MM.1S (cell line): ENCODE measurements at regions not wholly inside any gene's neighbourhood (a gene's known extent, or its start where the extent isn't known, plus 50 kb on each side); places are given as distances from the start of the nearest gene placed in this dataset.

ENCODE experiments used
- DNase-seq: peaks from one replicate; pipeline ENCODE4 v3.0.0-alpha.2; 2015
- H2AFZ ChIP-seq: fragments of 300-600 bp; sonication (generic); 2 replicates; pipeline ENCODE4 v1.6.0; 2016; ENCODE audit warnings: antibody characterized with exemption, low read length
- H3F3A ChIP-seq: fragments of 300-600 bp; sonication (generic); 2 replicates; pipeline ENCODE4 v1.6.1; 2016; ENCODE audit warnings: mild to moderate bottlenecking, antibody characterized with exemption, low read length, moderate library complexity, mixed read lengths; ENCODE audit not compliant: insufficient read depth
- H3K27ac ChIP-seq: fragments of 300-600 bp; sonication (generic); 2 replicates; pipeline ENCODE4 v1.5.1; 2016; ENCODE audit warnings: mild to moderate bottlenecking, low read length
- H3K27me3 ChIP-seq: fragments of 300-600 bp; sonication (generic); replicated peaks from 2 replicates; pipeline ENCODE4 v1.6.0; 2016; ENCODE audit warnings: low read length; ENCODE audit not compliant: insufficient read depth
- H3K36me3 ChIP-seq: fragments of 300-600 bp; sonication (generic); replicated peaks from 2 replicates; pipeline ENCODE4 v1.6.1; 2016; ENCODE audit warnings: mild to moderate bottlenecking, low read length, mixed read lengths; ENCODE audit not compliant: insufficient read depth
- H3K4me1 ChIP-seq: fragments of 300-600 bp; sonication (generic); 2 replicates; pipeline ENCODE4 v1.6.1; 2016; ENCODE audit warnings: low read length, mixed read lengths
- H3K4me2 ChIP-seq: fragments of 300-600 bp; sonication (generic); 2 replicates; pipeline ENCODE4 v1.6.0; 2016; ENCODE audit warnings: low read depth, low read length
- H3K4me3 ChIP-seq: fragments of 300-600 bp; sonication (generic); 2 replicates; pipeline ENCODE4 v1.5.1; 2016; ENCODE audit warnings: low read length, mixed read lengths
- H3K79me2 ChIP-seq: fragments of 300-600 bp; sonication (generic); 2 replicates; pipeline ENCODE4 v1.6.1; 2016; ENCODE audit warnings: mixed run types, low read length, mixed read lengths
- H3K9ac ChIP-seq: fragments of 300-600 bp; sonication (generic); 2 replicates; pipeline ENCODE4 v1.6.1; 2016; ENCODE audit warnings: low read length, mixed read lengths
- H3K9me2 ChIP-seq: fragments of 300-600 bp; sonication (generic); replicated peaks from 2 replicates; pipeline ENCODE4 v1.6.1; 2016; ENCODE audit warnings: mild to moderate bottlenecking, low read length, mixed read lengths; ENCODE audit not compliant: insufficient read depth
- H3K9me3 ChIP-seq: fragments of 300-600 bp; sonication (generic); replicated peaks from 2 replicates; pipeline ENCODE4 v1.6.1; 2016; ENCODE audit warnings: mild to moderate bottlenecking, low read length, mixed read lengths; ENCODE audit not compliant: insufficient read depth
- H4K20me1 ChIP-seq: fragments of 300-600 bp; sonication (generic); 2 replicates; pipeline ENCODE4 v1.6.1; 2016; ENCODE audit warnings: mild to moderate bottlenecking, low read length, moderate library complexity, mixed read lengths; ENCODE audit not compliant: insufficient read depth
- CTCF ChIP-seq: fragments of 300-600 bp; sonication (generic); IDR thresholded peaks from 2 replicates; pipeline ENCODE4 v1.5.1; 2016; ENCODE audit warnings: antibody characterized with exemption, low read length, mixed read lengths
- EZH2 ChIP-seq: fragments of 300-600 bp; sonication (generic); optimal IDR thresholded peaks from 2 replicates; pipeline ENCODE3; 2017; ENCODE audit warnings: low read depth, mild to moderate bottlenecking, antibody characterized with exemption, low read length, mixed read lengths
- EZH2phosphoT487 ChIP-seq: fragments of 300-600 bp; sonication (generic); IDR thresholded peaks from 2 replicates; pipeline ENCODE4 v1.6.1; 2018; ENCODE audit warnings: antibody characterized with exemption, low read length

- no peaks in the 10 kb centered on the region for H3F3A ChIP-seq
- H2AFZ ChIP-seq = no peak overlapping the region
- H3K27ac ChIP-seq = no peak overlapping the region
- H3K4me1 ChIP-seq = no peaks in the 10 kb centered on the region
- H3K36me3 ChIP-seq = no peaks in the 10 kb centered on the region
- no peak overlapping the region for H3K9ac ChIP-seq
- H3K27me3 ChIP-seq = no peaks in the 10 kb centered on the region
- DNase-seq = no peak
- H4K20me1 ChIP-seq = no peaks in the 10 kb centered on the region
- TF ChIP-seq EZH2 = no peak
- no peak for TF ChIP-seq CTCF
- no peak for TF ChIP-seq EZH2phosphoT487
- H3K4me3 ChIP-seq = no peak overlapping the region
- H3K4me2 ChIP-seq = no peak overlapping the region
- no peaks in the 10 kb centered on the region for H3K79me2 ChIP-seq
- H3K9me3 ChIP-seq = no peaks in the 10 kb centered on the region
- no peaks in the 10 kb centered on the region for H3K9me2 ChIP-seq
Measured at GRCh38 chr11:37040921-37041320, 442.9 kb upstream of the RAG2 start.

GRCh38 chr11:37038911-37039310 lies 440.9 kb upstream of the RAG2 start:
- H3K27ac ChIP-seq = no peak overlapping the region
- TF ChIP-seq EZH2phosphoT487 = no peak
- TF ChIP-seq EZH2 = no peak
- no peak for TF ChIP-seq CTCF
- H3F3A ChIP-seq = no peaks in the 10 kb centered on the region
- no peaks in the 10 kb centered on the region for H3K27me3 ChIP-seq
- no peaks in the 10 kb centered on the region for H3K9me3 ChIP-seq
- no peaks in the 10 kb centered on the region for H3K79me2 ChIP-seq
- DNase-seq = no peak
- H4K20me1 ChIP-seq = no peaks in the 10 kb centered on the region
- H3K4me2 ChIP-seq = no peak overlapping the region
- no peaks in the 10 kb centered on the region for H3K4me1 ChIP-seq
- no peak overlapping the region for H3K9ac ChIP-seq
- H3K9me2 ChIP-seq = no peaks in the 10 kb centered on the region
- H3K4me3 ChIP-seq = no peak overlapping the region
- H2AFZ ChIP-seq = no peak overlapping the region
- H3K36me3 ChIP-seq = no peaks in the 10 kb centered on the region

- no peak for TF ChIP-seq CTCF
- no peak for TF ChIP-seq EZH2phosphoT487
- no peak for TF ChIP-seq EZH2
- Histone ChIP-seq H3K9me2 (no peaks in the 10 kb centered on the region), H3K27ac (no peak overlapping the region), H3K79me2 (no peaks in the 10 kb centered on the region), H3K4me1 (no peaks in the 10 kb centered on the region), H2AFZ (no peak overlapping the region), H3K36me3 (no peaks in the 10 kb centered on the region), H3K27me3 (no peaks in the 10 kb centered on the region), H4K20me1 (no peaks in the 10 kb centered on the region), H3K9ac (no peak overlapping the region), H3K9me3 (no peaks in the 10 kb centered on the region), H3F3A (no peaks in the 10 kb centered on the region), H3K4me3 (no peak overlapping the region), H3K4me2 (no peak overlapping the region)
- DNase-seq = no peak
Measured at GRCh38 chr11:37026741-37027140, 428.7 kb upstream of the RAG2 start.

- no peaks in the 10 kb centered on the region for H3F3A ChIP-seq
- DNase-seq = no peak
Measured at GRCh38 chr11:37026326-37026725, 428.3 kb upstream of the RAG2 start.

More at GRCh38 chr11:37026326-37026725, 428.3 kb upstream of the RAG2 start:
- Histone ChIP-seq H3K79me2 (no peaks in the 10 kb centered on the region), H3K27ac (no peak overlapping the region), H3K9ac (no peak overlapping the region), H3K9me3 (no peaks in the 10 kb centered on the region), H4K20me1 (no peaks in the 10 kb centered on the region), H3K27me3 (no peaks in the 10 kb centered on the region), H3K36me3 (no peaks in the 10 kb centered on the region), H2AFZ (no peak overlapping the region), H3K4me3 (no peak overlapping the region), H3K4me2 (no peak overlapping the region), H3K4me1 (no peaks in the 10 kb centered on the region), H3K9me2 (no peaks in the 10 kb centered on the region)
- TF ChIP-seq CTCF (no peak), EZH2 (no peak), EZH2phosphoT487 (no peak)
